Testis (tissue), 2 donors: ENCODE measurements at regions not wholly inside any gene's neighbourhood (a gene's known extent, or its start where the extent isn't known, plus 50 kb on each side); places are given as distances from the start of the nearest gene placed in this dataset.

Source experiments
- POLR2A ChIP-seq: fragments of 450-650 bp; IDR thresholded peaks from one replicate; pipeline ENCODE4 v1.6.1; 2017; ENCODE audit warnings: antibody characterized with exemption, mild to moderate bottlenecking, moderate library complexity
- TF ChIP-seq, protein P1 (sequence below), 3 experiments: fragments of 450-650 bp in 2 of 3; fragments of 200-600 bp in 1 of 3; sonication (generic) in 1 of 3; IDR thresholded peaks; one replicate each; pipeline ENCODE4 v1.5.1; 2016 to 2019; ENCODE audit warnings: antibody characterized with exemption in 3 of 3, mild to moderate bottlenecking in 2 of 3, moderate library complexity in 1 of 3

DNA sequence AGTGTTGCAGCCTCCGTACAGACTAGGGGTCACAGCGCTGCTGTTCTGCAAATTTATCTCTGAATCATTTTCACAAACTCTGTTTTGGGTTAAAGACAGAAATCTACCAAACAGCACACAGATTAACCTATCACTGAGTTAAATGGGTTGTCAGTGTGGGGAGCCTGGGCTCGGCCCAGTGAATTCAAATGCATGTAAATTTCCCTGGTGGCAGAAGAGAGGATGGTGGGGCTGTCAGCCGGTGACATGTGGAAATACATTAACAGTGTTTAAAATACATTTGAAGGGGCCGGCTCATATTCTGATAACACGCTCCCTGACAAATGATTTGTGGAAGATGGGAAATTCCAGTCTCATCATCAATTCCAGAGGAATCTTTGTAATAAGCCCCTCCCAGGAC lies 309.6 kb upstream of the MKI67 start:
- TF ChIP-seq, protein P1, sequence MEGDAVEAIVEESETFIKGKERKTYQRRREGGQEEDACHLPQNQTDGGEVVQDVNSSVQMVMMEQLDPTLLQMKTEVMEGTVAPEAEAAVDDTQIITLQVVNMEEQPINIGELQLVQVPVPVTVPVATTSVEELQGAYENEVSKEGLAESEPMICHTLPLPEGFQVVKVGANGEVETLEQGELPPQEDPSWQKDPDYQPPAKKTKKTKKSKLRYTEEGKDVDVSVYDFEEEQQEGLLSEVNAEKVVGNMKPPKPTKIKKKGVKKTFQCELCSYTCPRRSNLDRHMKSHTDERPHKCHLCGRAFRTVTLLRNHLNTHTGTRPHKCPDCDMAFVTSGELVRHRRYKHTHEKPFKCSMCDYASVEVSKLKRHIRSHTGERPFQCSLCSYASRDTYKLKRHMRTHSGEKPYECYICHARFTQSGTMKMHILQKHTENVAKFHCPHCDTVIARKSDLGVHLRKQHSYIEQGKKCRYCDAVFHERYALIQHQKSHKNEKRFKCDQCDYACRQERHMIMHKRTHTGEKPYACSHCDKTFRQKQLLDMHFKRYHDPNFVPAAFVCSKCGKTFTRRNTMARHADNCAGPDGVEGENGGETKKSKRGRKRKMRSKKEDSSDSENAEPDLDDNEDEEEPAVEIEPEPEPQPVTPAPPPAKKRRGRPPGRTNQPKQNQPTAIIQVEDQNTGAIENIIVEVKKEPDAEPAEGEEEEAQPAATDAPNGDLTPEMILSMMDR (IDR thresholded peaks at IDR 0.05) = no peak
- no peak for TF ChIP-seq POLR2A
